ENCODE measurements at regions not wholly inside any gene's neighbourhood (a gene's known extent, or its start where the extent isn't known, plus 50 kb on each side); places are given as distances from the start of the nearest gene placed in this dataset.
"Not testable (repeated sequence)": the region's sequence is repeated elsewhere in the genome, so short reads cannot be mapped to it uniquely, and the experiment has no call there.

DNA sequence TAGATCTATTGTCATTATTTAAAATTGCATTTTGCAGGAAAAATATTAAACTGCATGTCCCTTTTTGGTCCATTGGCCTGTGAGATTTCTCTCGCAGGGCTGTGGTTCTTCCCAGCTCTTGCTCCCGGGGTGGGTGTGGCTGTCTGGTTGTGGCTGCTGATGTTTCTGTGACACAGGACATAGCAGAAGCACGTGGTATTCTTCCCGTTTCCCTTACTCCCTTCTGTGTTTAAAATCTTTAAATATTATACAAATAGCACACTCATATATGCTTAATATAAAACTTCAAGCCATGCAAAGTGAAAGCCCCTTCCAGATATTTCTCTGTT lies 57.9 kb upstream of the ACBD5 start:
- TF ChIP-seq, protein P1, sequence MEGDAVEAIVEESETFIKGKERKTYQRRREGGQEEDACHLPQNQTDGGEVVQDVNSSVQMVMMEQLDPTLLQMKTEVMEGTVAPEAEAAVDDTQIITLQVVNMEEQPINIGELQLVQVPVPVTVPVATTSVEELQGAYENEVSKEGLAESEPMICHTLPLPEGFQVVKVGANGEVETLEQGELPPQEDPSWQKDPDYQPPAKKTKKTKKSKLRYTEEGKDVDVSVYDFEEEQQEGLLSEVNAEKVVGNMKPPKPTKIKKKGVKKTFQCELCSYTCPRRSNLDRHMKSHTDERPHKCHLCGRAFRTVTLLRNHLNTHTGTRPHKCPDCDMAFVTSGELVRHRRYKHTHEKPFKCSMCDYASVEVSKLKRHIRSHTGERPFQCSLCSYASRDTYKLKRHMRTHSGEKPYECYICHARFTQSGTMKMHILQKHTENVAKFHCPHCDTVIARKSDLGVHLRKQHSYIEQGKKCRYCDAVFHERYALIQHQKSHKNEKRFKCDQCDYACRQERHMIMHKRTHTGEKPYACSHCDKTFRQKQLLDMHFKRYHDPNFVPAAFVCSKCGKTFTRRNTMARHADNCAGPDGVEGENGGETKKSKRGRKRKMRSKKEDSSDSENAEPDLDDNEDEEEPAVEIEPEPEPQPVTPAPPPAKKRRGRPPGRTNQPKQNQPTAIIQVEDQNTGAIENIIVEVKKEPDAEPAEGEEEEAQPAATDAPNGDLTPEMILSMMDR (IDR thresholded peaks at IDR 0.05; ENCODE audit: insufficient read depth, low read length), result not testable (repeated sequence)
- not testable (repeated sequence) for TF ChIP-seq POLR2AphosphoS5, GABPA (IDR thresholded peaks at IDR 0.05; ENCODE audit: low read depth)
- TF ChIP-seq, protein P2, sequence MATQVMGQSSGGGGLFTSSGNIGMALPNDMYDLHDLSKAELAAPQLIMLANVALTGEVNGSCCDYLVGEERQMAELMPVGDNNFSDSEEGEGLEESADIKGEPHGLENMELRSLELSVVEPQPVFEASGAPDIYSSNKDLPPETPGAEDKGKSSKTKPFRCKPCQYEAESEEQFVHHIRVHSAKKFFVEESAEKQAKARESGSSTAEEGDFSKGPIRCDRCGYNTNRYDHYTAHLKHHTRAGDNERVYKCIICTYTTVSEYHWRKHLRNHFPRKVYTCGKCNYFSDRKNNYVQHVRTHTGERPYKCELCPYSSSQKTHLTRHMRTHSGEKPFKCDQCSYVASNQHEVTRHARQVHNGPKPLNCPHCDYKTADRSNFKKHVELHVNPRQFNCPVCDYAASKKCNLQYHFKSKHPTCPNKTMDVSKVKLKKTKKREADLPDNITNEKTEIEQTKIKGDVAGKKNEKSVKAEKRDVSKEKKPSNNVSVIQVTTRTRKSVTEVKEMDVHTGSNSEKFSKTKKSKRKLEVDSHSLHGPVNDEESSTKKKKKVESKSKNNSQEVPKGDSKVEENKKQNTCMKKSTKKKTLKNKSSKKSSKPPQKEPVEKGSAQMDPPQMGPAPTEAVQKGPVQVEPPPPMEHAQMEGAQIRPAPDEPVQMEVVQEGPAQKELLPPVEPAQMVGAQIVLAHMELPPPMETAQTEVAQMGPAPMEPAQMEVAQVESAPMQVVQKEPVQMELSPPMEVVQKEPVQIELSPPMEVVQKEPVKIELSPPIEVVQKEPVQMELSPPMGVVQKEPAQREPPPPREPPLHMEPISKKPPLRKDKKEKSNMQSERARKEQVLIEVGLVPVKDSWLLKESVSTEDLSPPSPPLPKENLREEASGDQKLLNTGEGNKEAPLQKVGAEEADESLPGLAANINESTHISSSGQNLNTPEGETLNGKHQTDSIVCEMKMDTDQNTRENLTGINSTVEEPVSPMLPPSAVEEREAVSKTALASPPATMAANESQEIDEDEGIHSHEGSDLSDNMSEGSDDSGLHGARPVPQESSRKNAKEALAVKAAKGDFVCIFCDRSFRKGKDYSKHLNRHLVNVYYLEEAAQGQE (IDR thresholded peaks at IDR 0.05; ENCODE audit: insufficient replicate concordance, low read depth), result not testable (repeated sequence)
